UCSD-AML1 (cell line): ENCODE measurements at regions not wholly inside any gene's neighbourhood (a gene's known extent, or its start where the extent isn't known, plus 50 kb on each side); places are given as distances from the start of the nearest gene placed in this dataset.

Experiments
- DNase-seq: peaks from one replicate; lab custom pipeline; 2025; ENCODE audit not compliant: unreplicated experiment; lab: John Stamatoyannopoulos, UW

GRCh38 chr10:94183666-94184264 is 179.0 kb downstream of the NOC3L start:
- DNase-seq = no peak

DNA sequence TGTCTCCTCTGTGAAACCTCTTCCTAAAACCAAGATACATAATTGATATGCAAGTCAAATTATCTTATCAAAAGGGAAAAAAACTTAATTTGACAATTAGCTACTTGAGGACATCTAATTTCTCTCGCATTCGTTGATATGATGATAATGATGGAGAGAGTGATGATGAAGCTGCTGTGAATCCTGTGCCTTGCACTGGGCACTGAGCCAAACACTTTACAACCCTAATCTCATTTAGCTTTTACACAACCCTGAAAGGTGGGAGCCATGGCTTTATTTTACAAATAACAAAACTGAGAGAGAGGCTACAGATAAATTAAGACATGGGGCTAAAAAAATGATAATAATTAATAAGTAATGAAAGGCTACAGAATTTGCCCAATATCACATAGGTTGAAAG is 176.0 kb downstream of the NOC3L start:
- no peak for DNase-seq

- no peak for DNase-seq
Observed at GRCh38 chr10:94192333-94192732, 170.4 kb downstream of the NOC3L start.

- no peak for DNase-seq
Observed at GRCh38 chr10:94192974-94193373, 169.8 kb downstream of the NOC3L start.

DNA sequence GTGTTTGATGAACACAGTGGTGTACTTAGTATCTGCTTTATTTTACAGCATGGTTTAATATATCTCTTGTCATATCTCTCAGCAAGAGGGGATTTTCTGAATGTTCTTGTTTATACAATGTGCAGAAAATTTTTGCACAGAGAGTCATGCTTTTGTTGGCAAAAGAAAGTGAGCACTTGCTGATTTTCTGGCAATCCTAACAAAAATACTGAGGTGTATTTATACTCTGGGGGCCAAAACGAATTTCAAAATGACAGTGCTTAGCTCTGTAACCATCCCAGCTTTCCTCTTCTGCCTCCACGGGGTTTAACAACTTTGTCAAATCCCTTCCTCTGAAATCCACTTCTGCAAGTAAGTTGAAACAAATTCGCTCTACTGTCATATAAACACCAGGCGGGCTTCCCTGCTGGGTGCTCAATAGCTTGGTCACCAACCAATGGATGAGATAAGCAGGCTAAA is 169.2 kb downstream of the NOC3L start:
- no peak for DNase-seq

DNA sequence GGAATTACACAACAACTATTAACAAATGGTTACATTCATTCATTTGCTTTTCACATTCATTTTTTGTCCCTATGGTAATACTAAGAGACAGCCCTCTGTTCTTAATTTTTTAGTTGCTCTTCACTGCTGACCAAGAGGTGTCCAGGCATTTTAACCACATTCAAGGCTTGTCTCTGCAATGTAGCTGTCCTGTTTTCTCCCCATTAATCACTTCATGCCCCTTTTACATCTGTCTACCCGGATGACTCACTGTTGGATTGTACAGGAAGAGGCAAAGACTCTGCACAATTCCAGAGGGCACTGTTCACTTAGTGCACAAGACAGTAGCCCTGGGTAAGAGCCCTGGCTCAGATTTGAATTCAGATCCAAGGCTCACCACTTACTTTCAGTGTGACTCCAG is 168.5 kb downstream of the NOC3L start:
- no peak for DNase-seq

- no peak for DNase-seq
Observed at GRCh38 chr10:94197241-94197640, 165.5 kb downstream of the NOC3L start.

GRCh38 chr10:94198324-94198723 is 164.4 kb downstream of the NOC3L start:
- no peak for DNase-seq

GRCh38 chr10:94199565-94199964 is 163.2 kb downstream of the NOC3L start:
- DNase-seq = no peak

DNA sequence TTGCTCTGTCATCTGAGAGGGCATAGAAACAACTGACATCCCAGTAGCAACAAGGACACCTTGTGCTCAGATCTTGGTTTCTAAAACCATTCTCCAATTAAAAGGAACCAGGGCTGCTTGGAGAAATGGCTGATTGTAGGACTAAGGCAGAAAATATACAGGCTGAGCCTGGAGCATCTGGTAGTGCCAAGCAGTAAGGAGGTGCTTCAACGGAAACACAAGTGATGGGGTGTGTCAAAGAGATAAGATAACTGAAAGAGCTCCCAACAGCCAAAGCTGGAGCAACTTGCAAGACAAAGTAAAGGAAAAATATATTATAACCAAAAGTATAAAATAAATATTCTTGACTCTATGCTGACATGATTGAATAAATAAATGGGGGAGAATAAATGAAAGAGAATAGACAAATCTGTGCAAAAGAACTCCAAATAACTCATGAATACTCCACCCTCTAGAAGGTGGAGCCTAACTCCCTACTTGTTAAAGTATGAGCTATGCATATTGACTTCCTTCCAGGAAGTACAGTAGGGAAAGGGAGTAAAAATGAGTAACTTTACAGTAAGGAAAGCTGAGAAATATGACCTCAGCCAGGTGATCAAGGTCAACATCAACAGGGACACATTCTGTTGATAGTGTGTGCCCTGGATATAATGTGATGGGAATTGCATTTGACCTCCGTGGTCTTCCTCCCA is 162.4 kb downstream of the NOC3L start:
- no peak for DNase-seq

DNA sequence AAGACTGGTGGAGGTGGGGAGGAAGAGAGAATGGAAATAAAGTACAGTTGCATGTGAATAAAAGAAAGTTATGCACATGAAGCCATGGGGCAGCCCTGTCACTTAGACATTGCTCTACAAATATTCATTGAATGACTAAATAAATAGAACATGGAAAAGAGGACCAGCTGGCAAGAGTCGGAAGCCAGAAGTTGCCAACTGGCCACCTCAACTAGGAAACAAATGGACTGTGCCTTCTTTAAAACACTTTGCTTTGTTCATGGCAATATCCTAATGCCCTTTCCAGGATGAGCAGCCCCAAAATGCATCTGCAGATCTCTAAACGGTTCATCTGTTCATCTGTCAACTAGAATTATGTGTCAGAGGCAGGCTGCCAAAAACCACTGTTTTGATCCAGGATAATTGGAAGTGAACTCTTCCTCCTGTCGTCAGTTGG is 157.3 kb downstream of the NOC3L start:
- no peak for DNase-seq

GRCh38 chr10:94206176-94206575 is 156.6 kb downstream of the NOC3L start:
- no peak for DNase-seq

DNA sequence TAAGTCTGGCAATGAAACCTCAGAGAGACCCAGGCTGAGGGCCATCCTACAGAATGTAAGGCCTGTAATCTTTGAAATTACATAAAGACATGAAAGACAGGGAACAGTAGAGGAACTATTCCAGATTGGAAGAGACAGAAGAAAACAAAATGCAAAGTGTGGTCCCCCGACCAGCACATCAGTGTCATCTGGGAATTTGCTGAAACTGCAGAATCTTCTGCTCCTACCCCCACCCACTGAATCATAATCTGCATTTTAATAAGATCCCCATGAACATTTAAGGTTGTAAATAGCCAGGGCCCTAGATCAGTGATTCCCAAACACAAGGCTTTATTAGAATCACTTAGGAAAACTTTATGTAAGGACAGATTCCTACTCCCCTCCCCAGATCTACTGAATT is 154.4 kb downstream of the NOC3L start:
- no peak for DNase-seq

- no peak for DNase-seq
Observed at GRCh38 chr10:94210440-94211168, 152.1 kb downstream of the NOC3L start.

DNA sequence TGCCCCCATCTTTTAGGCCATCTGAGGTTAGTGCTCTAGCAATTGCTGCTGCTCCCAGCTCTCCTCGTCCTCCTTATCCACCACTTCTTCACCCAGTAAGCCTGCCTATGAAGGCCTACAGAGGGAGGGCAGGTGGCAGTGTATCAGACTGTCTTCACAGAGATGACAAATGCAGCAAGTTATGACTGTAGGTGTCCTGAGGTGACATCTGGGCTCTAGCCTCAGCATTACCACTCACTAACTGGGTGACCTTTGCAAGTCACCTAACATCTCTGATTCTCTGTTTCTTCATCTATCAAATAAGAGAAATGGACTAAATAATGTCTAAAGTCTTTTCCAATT is 151.6 kb downstream of the NOC3L start:
- no peak for DNase-seq

DNA sequence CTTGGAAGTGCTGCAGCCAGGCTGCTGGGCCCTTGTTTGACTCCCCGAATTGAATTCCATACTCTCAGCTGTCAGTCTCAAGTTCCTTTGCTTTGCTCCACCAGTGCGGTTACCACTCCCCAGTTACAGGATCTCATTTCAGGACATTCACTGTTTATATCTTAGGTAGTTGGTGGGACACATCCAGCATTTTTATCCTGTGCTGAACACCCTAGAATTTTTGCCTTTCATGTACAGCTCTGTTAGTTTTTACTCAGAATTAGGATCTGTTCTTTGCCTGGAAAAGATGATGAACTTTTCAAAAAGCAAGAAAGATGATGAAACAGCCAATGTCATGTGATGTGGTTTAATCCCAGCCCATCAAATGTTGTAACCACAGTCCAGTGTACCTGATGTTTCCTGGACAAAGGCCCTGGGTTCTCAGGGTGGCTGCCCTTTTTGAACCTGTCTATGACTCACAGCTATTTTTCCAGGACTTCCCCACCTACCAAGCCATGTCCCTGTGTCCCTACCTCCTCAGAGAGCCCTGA is 149.7 kb downstream of the NOC3L start:
- no peak for DNase-seq

GRCh38 chr10:94213980-94214379 is 148.8 kb downstream of the NOC3L start:
- DNase-seq = no peak

GRCh38 chr10:94214481-94214893 is 148.3 kb downstream of the NOC3L start:
- no peak for DNase-seq

GRCh38 chr10:94216201-94216600 is 146.5 kb downstream of the NOC3L start:
- DNase-seq = no peak

GRCh38 chr10:94217411-94217810 is 145.3 kb downstream of the NOC3L start:
- no peak for DNase-seq

GRCh38 chr10:94218493-94219183 is 144.1 kb downstream of the NOC3L start:
- DNase-seq = no peak
